ENCODE measurements at regions not wholly inside any gene's neighbourhood (a gene's known extent, or its start where the extent isn't known, plus 50 kb on each side); places are given as distances from the start of the nearest gene placed in this dataset.

- no peak for FAIRE-seq
Measured at GRCh38 chr4:57679969-57680368, 569.8 kb upstream of the IGFBP7 start.

More at GRCh38 chr4:57679969-57680368, 569.8 kb upstream of the IGFBP7 start:
- ATAC-seq (no peak), DNase-seq (ENCODE audit: low read depth, low spot score) (no peak)
- intact Hi-C loops (cut with micrococcal nuclease; ENCODE audit: unreplicated experiment) (no loop called here), in situ Hi-C loops (cut with MboI) (no loop called here)
- no peaks in the 10 kb centered on the region for H4K20me1 ChIP-seq (ENCODE audit: control insufficient read depth, insufficient read depth)
- 30% methylated on average over 7 of the region's 7 CpGs for WGBS (ENCODE audit: insufficient coverage, insufficient replicate concordance, low lambda C conversion rate, missing lambda C conversion rate)
- no peaks in the 10 kb centered on the region for H3K9me3 ChIP-seq (replicated peaks; ENCODE audit: control insufficient read depth, insufficient read depth, low read length)
- no peak overlapping the region for H3K27ac ChIP-seq (ENCODE audit: control insufficient read depth, insufficient read depth)
- no peak overlapping the region for H3K9ac ChIP-seq (ENCODE audit: control insufficient read depth, insufficient read depth, low read length)
- no peak overlapping the region for H3K4me2 ChIP-seq (ENCODE audit: control insufficient read depth, insufficient read depth)
- ChIA-PET RAD21 (ENCODE audit: unreplicated experiment) (no interaction called here), POLR2A (no interaction called here), CTCF (no interaction called here), SMC1A (ENCODE audit: uncharacterized antibody, unreplicated experiment) (no interaction called here)
- no peak overlapping the region for H3K4me3 ChIP-seq
- BruUV-seq (replicated peaks), result no TSS peak
- no peaks in the 10 kb centered on the region for H3K79me2 ChIP-seq (ENCODE audit: control insufficient read depth, insufficient read depth, low read length)
- H3K4me1 ChIP-seq (ENCODE audit: control insufficient read depth, insufficient read depth, low read length), result no peaks in the 10 kb centered on the region
- H3K27me3 ChIP-seq (replicated peaks in 1 of 2; ENCODE audit: control insufficient read depth in 2 of 2, insufficient read depth in 2 of 2, low read length in 1 of 2), result no peaks in the 10 kb centered on the region
- H2AFZ ChIP-seq (ENCODE audit: control insufficient read depth, low read depth, low read length), result no peak overlapping the region
- TF ChIP-seq TARDBP (IDR thresholded peaks at IDR 0.05; ENCODE audit: borderline replicate concordance) (no peak), RUNX3 (IDR thresholded peaks at IDR 0.05; ENCODE audit: low read length) (no peak), TBL1XR1 (IDR thresholded peaks at IDR 0.05; ENCODE audit: low read depth, low read length) (no peak), BCLAF1 (IDR thresholded peaks at IDR 0.05) (no peak), POLR2AphosphoS5 (IDR thresholded peaks at IDR 0.05; ENCODE audit: low read length) (no peak)
- TF ChIP-seq, protein P1, sequence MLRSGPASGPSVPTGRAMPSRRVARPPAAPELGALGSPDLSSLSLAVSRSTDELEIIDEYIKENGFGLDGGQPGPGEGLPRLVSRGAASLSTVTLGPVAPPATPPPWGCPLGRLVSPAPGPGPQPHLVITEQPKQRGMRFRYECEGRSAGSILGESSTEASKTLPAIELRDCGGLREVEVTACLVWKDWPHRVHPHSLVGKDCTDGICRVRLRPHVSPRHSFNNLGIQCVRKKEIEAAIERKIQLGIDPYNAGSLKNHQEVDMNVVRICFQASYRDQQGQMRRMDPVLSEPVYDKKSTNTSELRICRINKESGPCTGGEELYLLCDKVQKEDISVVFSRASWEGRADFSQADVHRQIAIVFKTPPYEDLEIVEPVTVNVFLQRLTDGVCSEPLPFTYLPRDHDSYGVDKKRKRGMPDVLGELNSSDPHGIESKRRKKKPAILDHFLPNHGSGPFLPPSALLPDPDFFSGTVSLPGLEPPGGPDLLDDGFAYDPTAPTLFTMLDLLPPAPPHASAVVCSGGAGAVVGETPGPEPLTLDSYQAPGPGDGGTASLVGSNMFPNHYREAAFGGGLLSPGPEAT (IDR thresholded peaks at IDR 0.05; ENCODE audit: low read depth), result no peak
- no peaks in the 10 kb centered on the region for H3K36me3 ChIP-seq (ENCODE audit: control insufficient read depth in 2 of 2, insufficient read depth in 2 of 2, low read length in 1 of 2)

All from GM12878 (cell line).